ENCODE measurements at regions not wholly inside any gene's neighbourhood (a gene's known extent, or its start where the extent isn't known, plus 50 kb on each side); places are given as distances from the start of the nearest gene placed in this dataset.

DNA sequence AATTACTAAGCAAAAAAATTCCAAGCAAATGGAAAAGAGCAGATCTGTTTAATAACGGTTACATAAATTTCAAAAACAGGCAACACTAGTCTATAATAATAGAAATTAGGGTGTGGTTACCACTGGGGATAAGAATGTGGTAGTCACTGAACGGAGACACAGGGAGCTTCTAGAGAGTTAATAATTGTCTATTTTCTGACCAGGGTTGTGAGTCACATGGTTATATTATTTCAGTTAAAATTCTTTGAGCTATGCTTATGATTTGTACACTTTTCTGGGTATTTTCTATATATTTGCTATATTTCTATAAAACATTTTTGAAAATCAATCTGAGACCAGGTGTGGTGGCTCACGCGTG lies 433.9 kb upstream of the MAF start:
- TF ChIP-seq CTCF (conservative IDR thresholded peaks at IDR 0.05; ENCODE audit: low read depth, low read length) (no peak), EZH2 (IDR thresholded peaks at IDR 0.05; ENCODE audit: low read length, unreplicated experiment) (no peak), EZH2phosphoT487 (IDR thresholded peaks at IDR 0.05; ENCODE audit: borderline replicate concordance, low read length) (no peak)

All from PC-3 (cell line).